ENCODE measurements at regions not wholly inside any gene's neighbourhood (a gene's known extent, or its start where the extent isn't known, plus 50 kb on each side); places are given as distances from the start of the nearest gene placed in this dataset.

- no peaks in the 10 kb centered on the region for H3K9me3 ChIP-seq
- no peak overlapping the region for H3K4me3 ChIP-seq
- TF ChIP-seq CTCF (IDR thresholded peaks at IDR 0.05 in 8 of 11, conservative IDR thresholded peaks at IDR 0.05 in 3 of 11) (no peak), POLR2AphosphoS5 (IDR thresholded peaks at IDR 0.05) (no peak), POLR2A (IDR thresholded peaks at IDR 0.05) (no peak)
- no peak for DNase-seq
- H3K27me3 ChIP-seq (replicated peaks in 1 of 7): no peaks in the 10 kb centered on the region
- H3K27ac ChIP-seq: no peak overlapping the region
- H3K36me3 ChIP-seq: no peaks in the 10 kb centered on the region
- intact Hi-C loops (cut with DNase I; ENCODE audit: low total_unique reads): loop anchor here (2.0 kb wide), 1 partner anchor 307 kb away; no protein-coding TSS in a partner anchor
- WGBS, 5 donors: 76 to 96% (median 85%) methylated on average over 5 of the region's 5 CpGs
- peaks cover 0 to 6% (median 0%) of the 10 kb centered on the region in 6 donors for H3K4me1 ChIP-seq
Measured at GRCh38 chr7:35983626-35984025, 169.4 kb upstream of the EEPD1 start.

GRCh38 chr7:35985126-35985754, 167.8 kb upstream of the EEPD1 start:
- Histone ChIP-seq H3K36me3 (no peaks in the 10 kb centered on the region), H3K9me3 (no peaks in the 10 kb centered on the region), H3K27ac (no peak overlapping the region), H3K27me3 (replicated peaks in 1 of 7) (no peaks in the 10 kb centered on the region), H3K4me3 (no peak overlapping the region), H3K4me1 (peaks cover 0 to 6% (median 0%) of the 10 kb centered on the region in 6 donors)
- TF ChIP-seq CTCF (IDR thresholded peaks at IDR 0.05 in 8 of 11, conservative IDR thresholded peaks at IDR 0.05 in 3 of 11): peak; percentile 84 to 96 (median 90)
- peak in 2 of 3 donors; percentile 47 to 48 for TF ChIP-seq POLR2AphosphoS5 (IDR thresholded peaks at IDR 0.05)
- TF ChIP-seq POLR2A (IDR thresholded peaks at IDR 0.05): no peak
- DNase-seq: peak; percentile 93
- 19 to 23% (median 21%) methylated on average over 7 of the region's 7 CpGs for WGBS, 5 donors
- intact Hi-C loops (cut with DNase I; ENCODE audit: low total_unique reads): loop anchor here (2.0 kb wide), 1 partner anchor 306 kb away; no protein-coding TSS in a partner anchor

- intact Hi-C loops (cut with DNase I; ENCODE audit: low total_unique reads): no loop called here
- WGBS, 5 donors: 75 to 91% (median 83%) methylated on average over 5 to 6 of the region's 6 CpGs
Measured at GRCh38 chr7:35987016-35987415, 166.0 kb upstream of the EEPD1 start.

More at GRCh38 chr7:35987016-35987415, 166.0 kb upstream of the EEPD1 start:
- Histone ChIP-seq H3K36me3 (no peaks in the 10 kb centered on the region), H3K27ac (no peak overlapping the region), H3K27me3 (replicated peaks in 1 of 7) (no peaks in the 10 kb centered on the region), H3K4me1 (peaks cover 0 to 6% (median 0%) of the 10 kb centered on the region in 6 donors), H3K9me3 (no peaks in the 10 kb centered on the region), H3K4me3 (no peak overlapping the region)
- no peak for TF ChIP-seq CTCF (IDR thresholded peaks at IDR 0.05 in 8 of 11, conservative IDR thresholded peaks at IDR 0.05 in 3 of 11)
- TF ChIP-seq POLR2A (IDR thresholded peaks at IDR 0.05): no peak
- TF ChIP-seq POLR2AphosphoS5 (IDR thresholded peaks at IDR 0.05): no peak
- no peak for DNase-seq

Measured in spleen (tissue), 11 donors.